ENCODE measurements at regions not wholly inside any gene's neighbourhood (a gene's known extent, or its start where the extent isn't known, plus 50 kb on each side); places are given as distances from the start of the nearest gene placed in this dataset.

DNA sequence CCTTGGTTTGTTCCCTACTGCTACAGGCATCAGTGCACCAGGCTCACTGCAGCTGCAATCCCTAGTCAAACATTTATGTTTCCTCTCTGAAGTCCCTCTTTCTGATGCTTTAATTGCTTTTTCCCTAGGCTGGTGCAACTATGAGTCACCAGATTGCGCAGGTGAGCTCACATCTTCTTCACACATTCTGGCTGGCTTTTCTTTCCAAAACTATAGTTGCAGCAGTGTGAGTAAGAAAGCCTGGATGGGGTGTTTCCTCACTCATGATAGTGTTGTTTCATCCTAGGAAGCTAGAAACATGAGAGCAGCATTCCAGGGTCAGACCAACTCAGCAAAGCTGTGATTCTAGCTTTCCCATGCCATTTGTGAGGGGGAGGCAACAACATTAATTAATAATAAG, 296.4 kb downstream of the PAX1 start:
- H3K4me2 ChIP-seq (ENCODE audit: low read depth, low read length) = no peak overlapping the region
- no peak overlapping the region for H3K27ac ChIP-seq (ENCODE audit: extremely low read length, insufficient read depth, low read length)
- intact Hi-C loops (cut with micrococcal nuclease; ENCODE audit: unreplicated experiment) (no loop called here), in situ Hi-C loops (cut with HindIII; ENCODE audit: extremely low pct_ligation_motif_present, low pct_unique_long_range_greater_than_20kb) (no loop called here)
- ChIA-PET CTCF (ENCODE audit: low intra/inter-chr PET ratio, low total read pairs) (no interaction called here), POLR2A (no interaction called here)
- BruUV-seq (replicated peaks) = no TSS peak
- no peaks in the 10 kb centered on the region for H4K20me1 ChIP-seq (ENCODE audit: insufficient read depth, low read length)
- no peak for ATAC-seq
- WGBS (ENCODE audit: low lambda C conversion rate) = 3% methylated on average over 1 of the region's 1 CpG
- H3K79me2 ChIP-seq (ENCODE audit: insufficient read depth, low read length) = no peaks in the 10 kb centered on the region
- DNase-seq (ENCODE audit: low spot score) = no peak
- H3K36me3 ChIP-seq (replicated peaks in 1 of 2; ENCODE audit: control insufficient read depth in 1 of 2, insufficient read depth in 2 of 2, low read length in 2 of 2) = no peaks in the 10 kb centered on the region
- FAIRE-seq = no peak
- no peak for TF ChIP-seq ZNF136 (CRISPR knock-in tag; IDR thresholded peaks at IDR 0.05; ENCODE audit: low read depth)
- TF ChIP-seq ZNF333 (CRISPR knock-in tag; IDR thresholded peaks at IDR 0.05; ENCODE audit: borderline replicate concordance) = no peak
- TF ChIP-seq PPARG (CRISPR knock-in tag; conservative IDR thresholded peaks at IDR 0.05) = no peak
- no peak for TF ChIP-seq ZNF724P (CRISPR knock-in tag; IDR thresholded peaks at IDR 0.05; ENCODE audit: borderline replicate concordance)
- TF ChIP-seq TAF1 (CRISPR knock-in tag; IDR thresholded peaks at IDR 0.05) = no peak
- no peak for TF ChIP-seq PAX8 (CRISPR knock-in tag; IDR thresholded peaks at IDR 0.05; ENCODE audit: borderline replicate concordance)
- TF ChIP-seq MIXL1 (CRISPR knock-in tag; IDR thresholded peaks at IDR 0.05) = no peak
- TF ChIP-seq, protein P1, sequence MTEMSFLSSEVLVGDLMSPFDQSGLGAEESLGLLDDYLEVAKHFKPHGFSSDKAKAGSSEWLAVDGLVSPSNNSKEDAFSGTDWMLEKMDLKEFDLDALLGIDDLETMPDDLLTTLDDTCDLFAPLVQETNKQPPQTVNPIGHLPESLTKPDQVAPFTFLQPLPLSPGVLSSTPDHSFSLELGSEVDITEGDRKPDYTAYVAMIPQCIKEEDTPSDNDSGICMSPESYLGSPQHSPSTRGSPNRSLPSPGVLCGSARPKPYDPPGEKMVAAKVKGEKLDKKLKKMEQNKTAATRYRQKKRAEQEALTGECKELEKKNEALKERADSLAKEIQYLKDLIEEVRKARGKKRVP (CRISPR knock-in tag; IDR thresholded peaks at IDR 0.05) = peak in 1 of 2 experiments; percentile 36; a peak in 1 of 4 replicates
- peak; percentile 38; the same call in 1 of the 2 replicates for TF ChIP-seq FOSL2 (CRISPR knock-in tag; IDR thresholded peaks at IDR 0.05)
- no peak overlapping the region for H3K9ac ChIP-seq (ENCODE audit: insufficient read depth, low read depth, low read length)
- H3K4me1 ChIP-seq (ENCODE audit: insufficient read depth, low read length) = no peaks in the 10 kb centered on the region
- H3K4me3 ChIP-seq (replicated peaks in 1 of 3; ENCODE audit: insufficient read depth in 1 of 3, low read depth in 2 of 3, low read length in 3 of 3) = no peak overlapping the region
- H3K27me3 ChIP-seq (ENCODE audit: control insufficient read depth in 1 of 2, insufficient read depth in 2 of 2, low read length in 2 of 2) = no peaks in the 10 kb centered on the region
- no peak overlapping the region for H2AFZ ChIP-seq (ENCODE audit: low read length)
- no peaks in the 10 kb centered on the region for H3K9me3 ChIP-seq (ENCODE audit: low read length)

DNA sequence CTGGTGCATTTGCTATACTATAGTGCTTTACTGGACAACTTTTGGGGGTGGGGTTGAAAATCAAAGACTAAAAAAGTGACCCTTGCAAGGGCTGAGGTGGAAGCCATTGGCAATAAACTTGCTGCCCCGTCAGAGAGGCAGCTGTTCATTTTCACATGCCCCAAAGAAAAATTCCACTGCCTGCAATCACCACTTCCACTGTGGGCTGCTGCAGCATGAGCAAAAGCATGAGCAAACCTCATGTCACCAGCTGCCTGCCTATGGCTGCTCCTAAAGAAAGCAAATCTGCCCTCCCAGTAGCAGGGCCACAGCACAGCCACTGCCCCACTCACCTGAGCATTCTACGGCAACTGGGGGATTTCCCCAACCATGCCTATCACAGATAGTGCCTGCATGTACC, 290.0 kb downstream of the PAX1 start:
- Histone ChIP-seq H3K4me2 (ENCODE audit: low read depth, low read length) (no peak overlapping the region), H3K4me1 (ENCODE audit: insufficient read depth, low read length) (no peaks in the 10 kb centered on the region), H3K9me3 (ENCODE audit: low read length) (no peaks in the 10 kb centered on the region), H3K36me3 (replicated peaks in 1 of 2; ENCODE audit: control insufficient read depth in 1 of 2, insufficient read depth in 2 of 2, low read length in 2 of 2) (no peaks in the 10 kb centered on the region), H2AFZ (ENCODE audit: low read length) (no peak overlapping the region), H3K27ac (ENCODE audit: extremely low read length, insufficient read depth, low read length) (no peak overlapping the region), H3K9ac (ENCODE audit: insufficient read depth, low read depth, low read length) (no peak overlapping the region), H4K20me1 (ENCODE audit: insufficient read depth, low read length) (no peaks in the 10 kb centered on the region), H3K27me3 (ENCODE audit: control insufficient read depth in 1 of 2, insufficient read depth in 2 of 2, low read length in 2 of 2) (no peaks in the 10 kb centered on the region), H3K4me3 (replicated peaks in 1 of 3; ENCODE audit: insufficient read depth in 1 of 3, low read depth in 2 of 3, low read length in 3 of 3) (no peak overlapping the region), H3K79me2 (ENCODE audit: insufficient read depth, low read length) (no peaks in the 10 kb centered on the region)
- no peak for ATAC-seq
- FAIRE-seq = no peak
- no peak for TF ChIP-seq SUZ12 (IDR thresholded peaks at IDR 0.05; ENCODE audit: low read depth, low read length)
- no peak for TF ChIP-seq SETDB1 (CRISPR knock-in tag; IDR thresholded peaks at IDR 0.05; ENCODE audit: borderline replicate concordance)
- TF ChIP-seq, protein P2, sequence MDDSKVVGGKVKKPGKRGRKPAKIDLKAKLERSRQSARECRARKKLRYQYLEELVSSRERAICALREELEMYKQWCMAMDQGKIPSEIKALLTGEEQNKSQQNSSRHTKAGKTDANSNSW (CRISPR knock-in tag; IDR thresholded peaks at IDR 0.05; ENCODE audit: borderline replicate concordance) = no peak
- TF ChIP-seq, protein P3, sequence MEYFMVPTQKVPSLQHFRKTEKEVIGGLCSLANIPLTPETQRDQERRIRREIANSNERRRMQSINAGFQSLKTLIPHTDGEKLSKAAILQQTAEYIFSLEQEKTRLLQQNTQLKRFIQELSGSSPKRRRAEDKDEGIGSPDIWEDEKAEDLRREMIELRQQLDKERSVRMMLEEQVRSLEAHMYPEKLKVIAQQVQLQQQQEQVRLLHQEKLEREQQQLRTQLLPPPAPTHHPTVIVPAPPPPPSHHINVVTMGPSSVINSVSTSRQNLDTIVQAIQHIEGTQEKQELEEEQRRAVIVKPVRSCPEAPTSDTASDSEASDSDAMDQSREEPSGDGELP (IDR thresholded peaks at IDR 0.05; ENCODE audit: borderline replicate concordance, low read depth) = no peak
- TF ChIP-seq, protein P4, sequence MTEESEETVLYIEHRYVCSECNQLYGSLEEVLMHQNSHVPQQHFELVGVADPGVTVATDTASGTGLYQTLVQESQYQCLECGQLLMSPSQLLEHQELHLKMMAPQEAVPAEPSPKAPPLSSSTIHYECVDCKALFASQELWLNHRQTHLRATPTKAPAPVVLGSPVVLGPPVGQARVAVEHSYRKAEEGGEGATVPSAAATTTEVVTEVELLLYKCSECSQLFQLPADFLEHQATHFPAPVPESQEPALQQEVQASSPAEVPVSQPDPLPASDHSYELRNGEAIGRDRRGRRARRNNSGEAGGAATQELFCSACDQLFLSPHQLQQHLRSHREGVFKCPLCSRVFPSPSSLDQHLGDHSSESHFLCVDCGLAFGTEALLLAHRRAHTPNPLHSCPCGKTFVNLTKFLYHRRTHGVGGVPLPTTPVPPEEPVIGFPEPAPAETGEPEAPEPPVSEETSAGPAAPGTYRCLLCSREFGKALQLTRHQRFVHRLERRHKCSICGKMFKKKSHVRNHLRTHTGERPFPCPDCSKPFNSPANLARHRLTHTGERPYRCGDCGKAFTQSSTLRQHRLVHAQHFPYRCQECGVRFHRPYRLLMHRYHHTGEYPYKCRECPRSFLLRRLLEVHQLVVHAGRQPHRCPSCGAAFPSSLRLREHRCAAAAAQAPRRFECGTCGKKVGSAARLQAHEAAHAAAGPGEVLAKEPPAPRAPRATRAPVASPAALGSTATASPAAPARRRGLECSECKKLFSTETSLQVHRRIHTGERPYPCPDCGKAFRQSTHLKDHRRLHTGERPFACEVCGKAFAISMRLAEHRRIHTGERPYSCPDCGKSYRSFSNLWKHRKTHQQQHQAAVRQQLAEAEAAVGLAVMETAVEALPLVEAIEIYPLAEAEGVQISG (CRISPR knock-in tag; IDR thresholded peaks at IDR 0.05) = no peak
- intact Hi-C loops (cut with micrococcal nuclease; ENCODE audit: unreplicated experiment) (no loop called here), in situ Hi-C loops (cut with HindIII; ENCODE audit: extremely low pct_ligation_motif_present, low pct_unique_long_range_greater_than_20kb) (no loop called here)
- ChIA-PET CTCF (ENCODE audit: low intra/inter-chr PET ratio, low total read pairs) (no interaction called here), POLR2A (no interaction called here)
- no peak for DNase-seq (ENCODE audit: low spot score)
- 27% methylated on average over 2 of the region's 2 CpGs for WGBS (ENCODE audit: low lambda C conversion rate)
- BruUV-seq (replicated peaks) = no TSS peak

All from HepG2 (cell line).